Ammon's horn (tissue), 1 donor: ENCODE measurements at regions not wholly inside any gene's neighbourhood (a gene's known extent, or its start where the extent isn't known, plus 50 kb on each side); places are given as distances from the start of the nearest gene placed in this dataset.
"Not testable (repeated sequence)": the region's sequence is repeated elsewhere in the genome, so short reads cannot be mapped to it uniquely, and the experiment has no call there.

Experiments used
- DNase-seq: peaks from one replicate; pipeline ENCODE4 v3.0.0-alpha.2; 2016; ENCODE audit warnings: low spot score

DNA sequence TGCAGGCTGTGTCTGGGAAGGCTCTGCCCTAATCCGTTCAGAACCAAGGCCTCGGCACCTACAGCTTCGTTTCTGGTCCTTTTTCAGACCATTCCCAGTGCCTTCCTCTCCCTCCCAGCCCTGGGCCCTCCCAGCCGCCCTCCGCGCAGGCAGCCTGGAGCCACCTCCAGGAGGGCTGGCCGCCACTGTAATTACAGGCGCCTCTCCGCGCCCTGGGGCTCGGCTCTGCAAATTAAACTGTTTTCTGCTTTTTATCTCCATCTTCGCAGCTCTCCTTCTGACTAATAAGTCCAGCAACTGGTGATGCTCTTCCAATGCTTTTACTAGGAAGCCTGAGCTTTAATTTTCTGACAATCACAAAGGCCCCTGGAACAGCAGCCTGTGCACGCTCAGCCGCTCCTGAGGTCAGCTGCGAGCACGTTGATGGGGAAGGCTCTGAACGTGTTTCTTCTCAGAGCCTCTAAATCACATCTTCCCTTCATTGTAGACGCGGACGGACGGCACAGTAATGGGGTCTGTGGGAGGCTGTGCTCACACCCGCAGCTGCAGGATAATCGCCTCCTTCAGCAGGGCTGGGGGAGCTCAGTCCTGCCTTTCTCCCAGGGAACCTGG is 194.6 kb downstream of the DLL1 start:
- DNase-seq = no peak

DNA sequence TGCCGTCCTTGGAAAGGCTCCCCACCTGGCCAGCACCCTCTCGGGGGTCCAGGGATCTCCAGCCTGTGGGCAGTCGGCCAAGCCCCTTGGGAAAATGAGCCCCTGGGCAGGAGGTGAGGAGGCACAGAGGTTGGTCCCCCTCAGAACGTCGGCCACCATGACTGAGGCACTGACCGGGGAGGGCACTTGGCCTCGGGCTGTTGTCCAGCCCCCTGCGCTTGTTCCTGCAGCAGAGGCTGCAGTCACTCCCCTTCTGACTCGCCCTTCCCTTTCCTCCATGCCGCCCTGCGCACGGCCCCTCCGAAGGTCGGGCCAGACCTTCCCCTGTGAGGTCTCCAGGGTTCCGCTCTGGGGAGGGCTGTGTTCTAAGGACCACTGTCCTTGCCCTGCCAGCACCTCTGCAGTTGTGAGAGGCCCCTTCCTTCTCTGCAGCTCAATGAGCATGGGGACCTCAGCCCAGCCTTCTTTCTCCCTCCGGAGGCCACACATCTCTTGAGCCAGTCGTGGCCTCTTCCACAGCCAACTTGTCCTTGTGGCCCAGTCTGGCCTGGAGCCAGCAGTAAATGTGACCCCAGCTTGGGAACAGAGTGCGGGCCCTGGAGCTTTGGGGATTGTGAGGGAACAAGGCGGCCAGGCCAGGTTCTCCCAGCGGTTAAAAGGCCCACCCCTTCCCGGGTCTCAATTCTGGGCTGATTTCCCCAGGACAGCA is 195.5 kb downstream of the DLL1 start:
- DNase-seq = no peak

DNA sequence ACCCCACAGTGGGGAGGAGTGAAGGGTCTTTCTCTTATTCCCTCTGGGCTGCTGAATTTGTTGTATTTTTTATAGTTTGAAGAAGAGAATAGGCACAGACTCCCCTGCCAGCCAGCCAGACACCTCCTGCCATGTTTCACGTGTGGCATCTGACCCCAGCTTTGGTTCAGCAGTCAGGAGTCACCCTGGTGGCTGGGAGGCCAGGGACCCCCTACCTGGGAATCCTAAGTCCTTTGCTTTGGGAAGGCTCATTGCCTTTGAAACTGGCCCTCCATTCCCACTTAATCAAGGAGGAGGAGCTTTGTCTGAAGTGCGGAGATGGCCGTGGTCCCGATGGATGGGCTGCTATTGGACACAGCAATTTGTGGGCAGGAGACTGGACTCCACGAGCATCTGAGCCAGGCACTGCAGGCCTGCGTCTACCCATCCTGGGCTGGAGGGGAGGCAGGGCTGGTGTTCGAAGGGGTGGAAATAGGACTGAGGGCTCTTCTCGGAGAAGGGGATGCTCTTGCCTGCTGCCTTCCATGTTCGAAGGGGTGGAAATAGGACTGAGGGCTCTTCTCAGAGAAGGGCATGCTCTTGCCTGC is 196.1 kb downstream of the DLL1 start:
- no peak for DNase-seq

DNA sequence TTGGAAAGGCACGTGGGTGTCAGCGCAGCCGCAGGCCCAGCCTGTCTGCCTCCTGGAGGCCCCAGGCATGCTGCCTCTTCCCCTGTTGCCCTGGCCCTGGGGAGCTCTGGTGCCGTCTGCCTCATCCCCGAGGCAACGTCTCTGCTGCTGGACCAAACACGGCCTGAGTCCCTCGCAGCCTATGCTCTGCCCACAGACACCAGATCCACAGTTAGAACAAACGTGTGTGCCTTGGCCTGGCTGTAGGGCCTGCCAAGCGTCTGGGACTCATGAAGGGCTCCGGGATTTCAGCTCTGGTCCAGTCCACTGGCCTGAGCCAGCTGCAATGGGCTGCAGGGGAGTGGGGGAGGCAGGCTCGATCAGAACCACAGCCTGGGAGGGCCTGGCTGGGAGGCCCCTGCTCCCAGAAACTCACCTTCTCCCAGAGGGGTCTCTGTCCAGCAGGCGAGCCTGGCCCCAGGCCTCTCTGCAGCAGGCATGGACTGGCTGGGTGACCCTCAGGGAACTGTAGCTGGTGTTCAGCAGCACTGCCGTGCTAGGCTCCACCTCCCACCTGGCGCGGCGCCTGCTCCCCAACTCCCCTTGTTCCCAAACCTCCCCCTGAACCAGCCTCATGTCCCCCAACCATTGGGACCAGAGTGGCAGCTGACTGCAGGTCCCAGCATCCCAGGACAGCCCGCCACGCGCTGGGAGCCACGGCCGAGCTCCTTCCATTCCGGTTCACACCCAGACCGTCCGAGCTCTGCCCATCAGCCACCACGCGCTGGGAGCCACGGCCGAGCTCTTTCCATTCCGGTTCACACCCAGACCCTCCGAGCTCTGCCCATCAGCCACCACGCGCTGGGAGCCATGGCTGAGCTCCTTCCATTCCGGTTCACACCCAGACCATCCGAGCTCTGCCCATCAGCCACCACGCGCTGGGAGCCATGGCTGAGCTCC is 197.0 kb downstream of the DLL1 start:
- no peak for DNase-seq

DNA sequence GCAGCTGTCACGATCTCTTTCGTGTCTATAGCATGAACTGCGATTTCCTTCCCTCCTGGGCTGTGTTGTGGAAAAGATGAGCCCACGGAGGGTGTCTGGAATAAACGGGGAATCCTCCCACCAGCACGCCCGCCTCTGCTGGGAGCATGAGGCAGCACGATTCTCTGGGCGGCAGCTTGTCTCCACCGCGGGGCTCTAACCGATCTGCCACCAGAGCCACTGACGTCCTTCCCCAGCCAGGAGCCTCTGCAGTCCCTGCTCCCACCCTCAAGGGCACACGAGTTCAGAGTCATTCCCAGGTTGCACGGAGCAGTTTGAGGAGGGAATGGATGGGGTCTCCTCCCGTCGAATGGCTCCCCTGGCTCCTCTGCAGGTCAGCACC is 197.6 kb downstream of the DLL1 start:
- no peak for DNase-seq

DNA sequence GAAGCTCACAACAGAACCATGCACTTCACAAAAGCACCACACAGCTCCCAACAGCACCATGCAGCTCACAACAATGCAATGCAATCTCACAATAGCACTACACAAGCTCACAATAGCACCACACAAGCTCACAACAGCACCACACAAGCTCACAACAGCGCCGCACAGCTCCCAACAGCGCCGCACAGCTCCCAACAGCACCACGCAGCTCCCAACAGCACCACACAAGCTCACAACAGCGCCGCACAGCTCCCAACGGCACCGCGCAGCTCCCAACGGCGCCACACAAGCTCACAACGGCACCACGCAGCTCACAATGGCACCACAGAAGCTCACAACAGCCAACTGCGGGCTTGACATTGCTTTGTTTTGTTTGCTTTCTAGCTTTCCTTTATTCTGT is 198.1 kb downstream of the DLL1 start:
- DNase-seq = no peak

DNA sequence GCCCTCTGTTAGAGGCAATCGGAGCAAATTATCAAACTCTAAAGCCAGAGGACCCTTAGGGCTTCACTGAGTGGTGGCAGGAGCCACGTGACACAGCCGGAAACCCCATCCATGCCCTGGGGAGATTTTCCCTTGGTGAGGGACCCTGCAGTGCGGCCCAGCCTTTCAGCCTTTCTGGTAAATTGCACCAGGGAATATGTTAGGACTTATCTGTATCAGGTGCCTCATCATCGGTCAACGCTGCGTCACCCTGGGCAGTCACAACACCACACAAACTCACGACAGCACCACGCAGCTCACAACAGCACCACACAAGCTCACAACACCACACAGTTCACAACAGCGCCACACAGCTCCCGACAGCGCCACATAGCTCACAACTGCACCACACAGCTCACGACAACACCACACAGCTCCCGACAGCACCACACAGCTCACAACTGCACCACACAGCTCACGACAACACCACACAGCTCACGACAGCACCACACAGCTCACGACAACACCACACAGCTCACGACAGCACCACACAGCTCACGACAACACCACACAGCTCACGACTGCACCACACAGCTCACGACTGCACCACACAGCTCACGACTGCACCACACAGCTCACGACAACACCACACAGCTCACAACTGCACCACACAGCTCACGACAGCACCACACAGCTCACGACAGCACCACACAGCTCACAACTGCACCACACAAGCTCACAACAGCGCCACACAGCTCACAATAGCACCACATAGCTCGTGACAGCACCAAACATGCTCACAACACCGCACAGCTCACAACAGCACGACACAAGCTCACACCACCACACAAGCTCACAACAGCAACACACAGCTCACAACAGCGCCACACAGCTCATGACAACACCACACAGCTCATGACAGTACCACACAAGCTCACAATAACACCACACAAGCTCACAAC is 199.0 kb downstream of the DLL1 start:
- DNase-seq = no peak

DNA sequence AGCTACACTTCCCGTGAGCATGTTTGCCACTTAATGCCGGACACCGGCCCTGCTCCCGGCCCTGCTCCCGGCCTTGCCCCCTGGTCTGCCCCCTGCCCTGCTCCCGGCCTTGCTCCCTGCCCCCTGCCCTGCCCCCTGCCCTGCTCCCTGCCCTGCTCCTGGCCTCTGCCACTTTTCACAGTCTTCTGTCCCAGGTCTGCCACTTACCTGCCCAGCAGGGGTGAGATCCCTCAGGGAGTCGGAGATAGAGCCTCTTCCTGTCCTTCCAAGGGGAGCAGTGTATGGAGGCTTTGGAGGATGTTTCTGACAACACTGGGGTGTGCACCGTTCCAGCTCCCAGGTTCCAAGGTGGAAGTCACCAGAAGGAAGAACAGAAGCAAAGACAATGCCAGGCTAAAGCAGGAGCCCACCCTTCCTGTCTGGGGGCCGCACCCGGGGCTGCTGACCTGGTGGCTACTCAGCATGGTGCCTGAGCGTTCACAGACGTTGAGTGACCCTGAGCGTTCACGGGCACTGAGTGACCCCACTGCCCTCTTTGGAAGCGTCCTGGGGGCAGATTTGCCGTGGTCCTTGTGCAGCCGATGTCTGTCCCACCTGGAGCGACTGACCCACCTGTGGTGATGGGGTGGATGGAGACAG is 199.8 kb downstream of the DLL1 start:
- DNase-seq = no peak

DNA sequence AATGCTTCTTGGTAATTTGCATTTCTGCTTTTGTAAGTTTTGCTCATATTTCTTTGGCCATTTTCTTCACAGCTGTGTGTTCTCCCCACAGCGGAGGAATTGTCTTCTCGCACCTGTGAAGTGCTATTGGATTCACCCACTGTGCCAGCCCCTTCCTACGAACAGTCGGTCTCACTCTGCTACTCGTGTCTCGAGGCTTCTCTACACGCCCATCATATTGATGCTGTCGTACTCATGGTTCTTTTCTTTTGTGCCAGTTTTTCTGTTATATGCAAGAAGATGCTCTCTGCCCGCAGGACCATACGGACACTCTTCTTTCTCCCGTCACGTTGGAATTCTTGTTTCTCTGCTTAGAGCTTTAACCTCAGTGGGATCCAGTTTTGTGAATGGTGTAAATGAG is 200.3 kb downstream of the DLL1 start:
- no peak for DNase-seq

DNA sequence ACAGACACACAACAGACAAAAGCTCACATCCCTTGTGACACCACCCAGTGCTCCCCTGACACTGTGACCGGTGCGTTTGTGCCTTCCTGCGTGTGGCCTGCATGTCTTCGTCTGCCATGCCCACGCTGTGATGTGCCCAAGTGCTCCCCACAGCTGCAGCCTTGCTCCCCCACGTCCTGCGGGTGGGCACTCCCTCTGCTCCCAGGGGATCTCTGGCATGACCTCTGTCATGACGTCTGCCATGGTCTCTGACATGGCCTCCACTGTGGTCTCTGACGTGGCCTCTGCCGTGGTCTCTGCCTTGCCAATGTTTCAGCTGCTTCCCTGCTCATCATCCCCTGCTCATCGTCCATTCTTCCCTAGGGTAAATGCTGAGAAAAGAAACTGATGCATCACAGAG is 200.9 kb downstream of the DLL1 start:
- DNase-seq = no peak

DNA sequence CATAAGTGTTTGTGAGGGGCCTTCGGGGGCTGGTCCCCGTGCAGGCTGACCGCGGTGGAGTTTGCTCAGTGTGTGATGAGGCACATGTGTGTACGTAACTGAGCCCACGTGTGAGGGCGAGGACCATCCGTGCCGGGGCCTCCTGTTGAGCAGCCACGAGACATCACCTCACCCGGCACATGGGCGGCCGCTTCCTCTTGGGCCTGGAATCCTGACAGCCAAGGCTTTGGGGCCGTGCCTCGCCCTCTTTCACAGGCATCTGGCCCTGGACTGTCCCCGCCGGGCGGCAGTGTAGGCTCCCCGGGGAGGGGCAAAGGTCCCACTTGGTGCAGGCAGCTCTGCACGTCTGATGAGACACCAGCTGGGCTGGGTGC is 202.3 kb downstream of the DLL1 start:
- DNase-seq = no peak

DNA sequence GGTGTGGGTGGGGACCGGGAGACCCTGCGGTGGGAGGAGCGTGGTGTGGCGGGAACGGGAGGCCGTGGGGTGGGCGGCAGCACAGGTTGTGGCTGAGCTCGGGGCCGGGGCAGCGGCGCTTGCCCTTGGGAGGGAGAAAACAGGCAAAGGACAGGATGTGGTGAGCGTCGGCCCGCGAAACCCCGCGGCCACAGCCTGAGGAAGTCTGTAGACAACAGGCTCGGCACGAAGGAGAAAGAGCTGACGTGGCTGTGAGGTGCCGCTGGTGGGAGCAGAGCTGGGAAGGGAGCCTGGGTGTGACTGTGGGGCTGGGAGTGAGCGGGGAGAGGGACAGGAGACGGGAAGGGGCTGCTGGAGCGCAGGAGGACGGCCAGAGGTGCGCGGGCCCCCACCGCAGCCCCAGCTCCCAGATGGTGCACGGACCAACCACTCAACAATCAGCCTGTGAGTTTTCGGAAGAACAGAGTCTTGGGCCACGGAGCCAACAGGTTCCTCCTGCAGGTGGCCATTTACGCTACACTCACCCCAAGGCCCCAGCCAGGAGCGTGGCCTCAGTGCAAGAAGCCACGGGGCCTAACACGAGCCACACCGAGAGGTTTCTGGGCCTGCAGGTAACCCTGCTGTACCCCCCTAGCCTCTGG is 202.8 kb downstream of the DLL1 start:
- DNase-seq = peak; percentile 42

DNA sequence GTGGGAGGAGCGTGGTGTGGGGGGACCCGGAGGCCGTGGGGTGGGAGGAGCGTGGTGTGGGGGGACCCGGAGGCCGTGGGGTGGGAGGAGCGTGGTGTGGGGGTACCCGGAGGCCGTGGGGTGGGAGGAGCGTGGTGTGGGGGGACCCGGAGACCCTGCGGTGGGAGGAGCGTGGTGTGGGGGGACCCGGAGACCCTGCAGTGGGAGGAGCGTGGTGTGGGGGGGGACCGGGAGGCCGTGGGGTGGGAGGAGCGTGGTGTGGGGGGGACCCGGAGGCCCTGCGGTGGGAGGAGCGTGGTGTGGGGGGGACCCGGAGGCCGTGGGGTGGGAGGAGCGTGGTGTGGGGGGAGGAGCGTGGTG is 203.5 kb downstream of the DLL1 start:
- not testable (repeated sequence) for DNase-seq

DNA sequence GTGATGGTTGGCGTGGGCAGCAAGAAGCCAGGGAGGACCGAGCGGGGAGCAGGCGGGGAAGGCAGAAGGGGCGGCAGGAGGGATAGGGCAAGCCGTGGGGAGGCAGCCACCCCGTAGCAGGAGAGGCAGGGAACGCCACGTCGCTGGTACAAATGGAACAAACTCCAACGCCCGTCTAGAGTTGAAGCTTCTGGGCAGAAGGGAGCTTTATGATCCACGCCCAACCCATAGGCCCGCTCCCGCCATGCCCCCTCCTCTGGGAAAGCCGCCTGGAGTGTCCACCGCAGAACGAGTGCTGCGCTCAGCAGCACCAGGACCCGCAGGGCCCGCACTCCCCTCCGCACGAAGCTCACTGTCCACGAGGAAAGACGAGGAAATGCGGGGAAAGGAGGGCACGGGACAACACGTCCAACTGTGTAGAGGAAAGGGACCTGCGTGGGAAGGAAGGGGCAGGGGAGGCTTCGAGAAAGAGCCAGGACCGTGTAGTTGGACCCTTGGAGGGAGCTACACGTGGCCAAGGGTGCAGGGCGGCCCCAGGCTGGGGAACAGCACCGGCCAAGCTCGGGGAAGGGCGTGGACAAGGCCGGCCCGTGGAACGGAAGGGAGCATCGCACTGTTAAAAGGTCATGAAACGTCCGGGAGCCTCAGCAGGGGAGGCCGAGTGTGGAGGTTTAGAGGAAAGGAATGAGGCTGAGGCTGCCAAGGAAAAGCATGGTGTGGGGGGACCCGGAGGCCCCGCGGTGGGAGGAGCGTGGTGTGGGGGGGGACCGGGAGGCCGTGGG is 204.0 kb downstream of the DLL1 start:
- no peak for DNase-seq

DNA sequence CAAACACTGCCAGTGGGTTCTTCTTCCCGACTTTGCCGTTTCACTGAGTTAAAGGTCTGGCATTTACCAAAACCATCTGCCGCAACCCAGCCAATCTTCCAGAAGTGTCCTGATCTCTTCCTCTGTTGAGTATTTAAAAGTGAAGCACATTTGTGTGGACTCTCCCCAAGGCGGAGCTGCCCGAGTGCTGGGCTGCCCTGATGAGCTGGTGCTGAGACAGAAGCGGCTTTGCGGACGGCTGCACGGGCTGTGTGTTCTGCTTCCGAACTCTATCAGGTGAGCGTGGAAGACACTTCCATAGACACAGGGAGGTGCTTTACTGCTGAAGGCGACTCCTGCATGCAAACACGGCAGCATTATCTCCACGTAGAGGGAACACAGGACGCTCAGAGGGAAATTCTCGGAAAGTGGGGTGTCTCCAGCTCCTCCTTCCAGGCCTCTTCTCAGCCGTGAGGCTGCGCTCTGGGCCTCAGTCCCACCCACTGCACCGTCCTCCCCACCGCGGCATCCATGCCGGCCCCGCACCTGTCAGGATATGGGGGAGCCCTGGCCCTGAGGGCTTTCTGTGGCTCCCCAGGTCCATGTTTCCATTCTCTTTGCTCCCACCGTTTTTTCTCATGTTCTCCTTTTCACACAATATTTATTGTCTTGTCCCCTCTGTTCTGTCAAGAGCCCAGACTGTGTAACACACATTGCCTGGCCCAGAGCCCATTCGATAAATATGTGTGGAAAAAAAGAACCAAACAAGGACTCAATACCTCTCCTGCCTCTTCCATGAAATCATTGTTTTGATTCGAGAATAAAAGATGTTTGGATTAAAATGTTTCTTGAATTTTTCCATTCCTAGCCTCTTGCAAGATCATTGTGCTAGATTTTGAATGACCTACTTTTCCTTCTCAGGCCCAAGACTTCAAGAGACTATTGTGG is 205.1 kb downstream of the DLL1 start:
- no peak for DNase-seq

DNA sequence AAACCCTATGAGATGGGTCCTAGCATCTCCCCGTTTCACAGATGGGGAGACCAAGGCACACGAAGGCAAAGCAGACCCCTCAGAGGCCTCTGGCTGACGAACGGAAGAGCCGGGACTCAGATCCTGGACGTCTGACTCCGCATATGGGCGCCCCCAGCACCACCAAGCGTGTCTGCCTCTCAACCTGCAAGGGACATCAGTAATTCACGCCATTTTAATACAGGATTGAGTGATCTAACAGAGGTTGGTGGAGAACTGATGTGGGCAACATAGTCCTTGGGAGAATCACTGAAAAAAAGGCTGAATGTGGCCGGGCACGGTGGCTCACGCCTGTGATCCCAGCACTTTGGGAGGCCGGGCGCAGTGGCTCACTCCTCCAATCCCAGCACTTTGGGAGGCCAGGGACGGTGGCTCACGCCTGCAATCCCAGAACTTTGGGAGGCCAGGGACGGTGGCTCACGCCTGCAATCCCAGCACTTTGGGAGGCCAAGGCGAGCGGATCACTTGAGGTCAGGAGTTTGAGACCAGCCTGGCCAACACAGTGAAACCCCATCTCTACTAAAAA is 206.6 kb downstream of the DLL1 start:
- DNase-seq = no peak

DNA sequence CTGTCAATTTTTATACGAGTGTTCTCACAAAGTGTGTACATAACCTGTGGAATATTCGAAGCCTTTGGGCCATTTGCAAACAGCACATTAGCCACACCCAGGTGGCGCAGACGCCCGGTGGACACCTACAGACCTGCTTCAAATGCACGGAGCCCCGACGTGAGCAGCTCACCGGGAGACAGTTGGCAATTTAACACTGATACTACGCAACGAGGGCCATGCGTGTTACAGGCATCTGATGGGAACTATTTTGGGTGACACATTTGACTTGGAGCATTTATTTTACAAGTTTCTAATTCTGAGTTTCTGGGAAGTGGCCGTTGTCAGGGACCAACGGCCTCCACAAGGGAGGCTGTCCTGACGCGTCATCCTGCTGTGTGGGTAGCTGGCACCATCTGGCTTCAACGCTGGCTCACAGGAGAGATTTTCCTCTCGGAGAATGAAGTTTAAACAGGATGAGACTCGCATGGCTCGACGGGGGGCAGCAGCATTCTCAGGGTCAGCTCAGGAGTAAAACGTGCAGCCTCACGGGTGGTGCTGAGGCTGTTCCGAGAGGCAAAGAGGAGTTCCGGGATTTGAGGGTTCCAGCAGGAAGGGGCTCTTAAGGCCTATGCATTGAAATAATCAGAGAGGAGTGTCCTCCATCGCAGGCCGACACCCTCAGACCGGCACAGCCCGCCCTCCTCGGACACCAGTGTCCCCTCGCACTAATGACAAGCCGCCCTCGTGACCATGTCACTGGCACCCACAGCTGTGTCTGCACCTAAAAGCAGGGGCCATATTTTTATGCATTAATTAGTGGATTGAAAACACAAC is 207.4 kb downstream of the DLL1 start:
- DNase-seq = no peak
